PC-3 (cell line): ENCODE measurements at regions not wholly inside any gene's neighbourhood (a gene's known extent, or its start where the extent isn't known, plus 50 kb on each side); places are given as distances from the start of the nearest gene placed in this dataset.

ENCODE experiments used
- EZH2 ChIP-seq: fragments of 300-600 bp; sonication (generic); IDR thresholded peaks from one replicate; pipeline ENCODE4 v1.6.1; 2017; ENCODE audit warnings: antibody characterized with exemption, mild to moderate bottlenecking, low read length; ENCODE audit not compliant: unreplicated experiment
- TF ChIP-seq, protein P1 (sequence below): fragments of 300-600 bp; sonication (generic); conservative IDR thresholded peaks from 2 replicates; pipeline ENCODE4 v1.5.1; 2017; ENCODE audit warnings: antibody characterized with exemption, low read depth, mild to moderate bottlenecking, low read length

DNA sequence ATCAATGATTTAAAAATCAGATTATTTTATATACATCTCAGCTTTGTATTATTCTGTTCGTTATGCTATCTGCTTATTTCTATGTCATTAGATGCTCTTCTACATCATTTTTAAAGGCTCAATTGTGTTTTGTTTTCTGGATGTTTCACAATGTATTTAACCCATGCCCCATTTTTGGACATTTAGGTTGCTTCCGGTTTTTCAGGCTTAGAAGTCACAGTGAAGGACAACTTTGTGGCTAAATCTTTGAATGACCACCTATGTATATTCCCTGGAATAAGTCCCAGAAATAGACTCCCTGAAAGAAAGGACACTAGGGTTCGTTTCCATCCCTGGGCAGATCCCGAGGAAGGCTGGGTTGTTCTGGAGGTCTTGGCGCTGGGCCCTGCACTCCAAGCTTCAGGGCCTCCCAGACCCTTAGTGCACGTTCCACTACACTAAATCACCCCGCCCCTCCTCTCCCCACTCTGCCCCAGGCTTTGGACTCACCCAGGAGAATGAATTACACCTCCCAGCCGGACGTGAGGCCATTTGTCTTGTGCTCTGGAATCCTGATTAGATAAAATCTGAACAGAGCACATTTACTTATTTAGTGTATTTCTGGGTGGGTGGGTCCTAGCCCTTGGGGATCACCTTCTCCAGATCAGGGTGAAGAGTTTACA, 188.2 kb downstream of the ZFP36L2 start:
- TF ChIP-seq, protein P1, sequence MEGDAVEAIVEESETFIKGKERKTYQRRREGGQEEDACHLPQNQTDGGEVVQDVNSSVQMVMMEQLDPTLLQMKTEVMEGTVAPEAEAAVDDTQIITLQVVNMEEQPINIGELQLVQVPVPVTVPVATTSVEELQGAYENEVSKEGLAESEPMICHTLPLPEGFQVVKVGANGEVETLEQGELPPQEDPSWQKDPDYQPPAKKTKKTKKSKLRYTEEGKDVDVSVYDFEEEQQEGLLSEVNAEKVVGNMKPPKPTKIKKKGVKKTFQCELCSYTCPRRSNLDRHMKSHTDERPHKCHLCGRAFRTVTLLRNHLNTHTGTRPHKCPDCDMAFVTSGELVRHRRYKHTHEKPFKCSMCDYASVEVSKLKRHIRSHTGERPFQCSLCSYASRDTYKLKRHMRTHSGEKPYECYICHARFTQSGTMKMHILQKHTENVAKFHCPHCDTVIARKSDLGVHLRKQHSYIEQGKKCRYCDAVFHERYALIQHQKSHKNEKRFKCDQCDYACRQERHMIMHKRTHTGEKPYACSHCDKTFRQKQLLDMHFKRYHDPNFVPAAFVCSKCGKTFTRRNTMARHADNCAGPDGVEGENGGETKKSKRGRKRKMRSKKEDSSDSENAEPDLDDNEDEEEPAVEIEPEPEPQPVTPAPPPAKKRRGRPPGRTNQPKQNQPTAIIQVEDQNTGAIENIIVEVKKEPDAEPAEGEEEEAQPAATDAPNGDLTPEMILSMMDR = no peak
- TF ChIP-seq EZH2 = no peak
